Keratinocyte (primary cell): ENCODE measurements at regions not wholly inside any gene's neighbourhood (a gene's known extent, or its start where the extent isn't known, plus 50 kb on each side); places are given as distances from the start of the nearest gene placed in this dataset.

Experiments used
- EZH2 ChIP-seq: IDR thresholded peaks from one replicate; pipeline ENCODE4 v1.6.1; 2012; ENCODE audit warnings: inconsistent platforms, mild to moderate bottlenecking, low read length, moderate library complexity
- TF ChIP-seq, protein P1 (sequence below), 3 experiments: IDR thresholded peaks in 1 of 3; conservative IDR thresholded peaks in 1 of 3; optimal IDR thresholded peaks in 1 of 3; 2 replicates in 2 of 3; 3 replicates in 1 of 3; pipeline versions ENCODE3 to v1.5.1; 2011; ENCODE audit warnings: low read length in 3 of 3, mild to moderate bottlenecking in 3 of 3, moderate library complexity in 2 of 3, control low read depth in 1 of 3, inconsistent platforms in 1 of 3; ENCODE audit not compliant: insufficient read depth in 2 of 3; ENCODE audit errors: extremely low read depth in 1 of 3

DNA sequence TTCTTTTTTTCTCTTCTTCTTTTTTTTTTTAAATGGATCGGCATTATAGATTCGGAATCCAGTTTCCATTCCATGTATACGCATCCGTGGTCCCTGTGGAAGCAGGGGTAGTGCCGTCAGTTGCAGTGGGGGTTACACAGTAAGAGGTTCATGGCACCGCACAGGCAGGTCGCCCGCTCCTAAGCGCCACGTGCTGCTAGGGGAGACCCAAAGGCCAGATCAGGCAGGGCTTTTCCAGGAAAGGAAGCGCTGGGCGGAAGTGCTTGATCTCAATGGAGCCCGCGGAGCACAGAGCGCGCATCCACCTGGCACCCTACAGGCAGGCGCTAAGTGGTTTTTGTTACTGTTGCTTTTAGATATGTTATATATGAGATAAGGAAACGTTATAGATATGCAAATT lies 174.8 kb upstream of the OR13F1 start:
- TF ChIP-seq, protein P1, sequence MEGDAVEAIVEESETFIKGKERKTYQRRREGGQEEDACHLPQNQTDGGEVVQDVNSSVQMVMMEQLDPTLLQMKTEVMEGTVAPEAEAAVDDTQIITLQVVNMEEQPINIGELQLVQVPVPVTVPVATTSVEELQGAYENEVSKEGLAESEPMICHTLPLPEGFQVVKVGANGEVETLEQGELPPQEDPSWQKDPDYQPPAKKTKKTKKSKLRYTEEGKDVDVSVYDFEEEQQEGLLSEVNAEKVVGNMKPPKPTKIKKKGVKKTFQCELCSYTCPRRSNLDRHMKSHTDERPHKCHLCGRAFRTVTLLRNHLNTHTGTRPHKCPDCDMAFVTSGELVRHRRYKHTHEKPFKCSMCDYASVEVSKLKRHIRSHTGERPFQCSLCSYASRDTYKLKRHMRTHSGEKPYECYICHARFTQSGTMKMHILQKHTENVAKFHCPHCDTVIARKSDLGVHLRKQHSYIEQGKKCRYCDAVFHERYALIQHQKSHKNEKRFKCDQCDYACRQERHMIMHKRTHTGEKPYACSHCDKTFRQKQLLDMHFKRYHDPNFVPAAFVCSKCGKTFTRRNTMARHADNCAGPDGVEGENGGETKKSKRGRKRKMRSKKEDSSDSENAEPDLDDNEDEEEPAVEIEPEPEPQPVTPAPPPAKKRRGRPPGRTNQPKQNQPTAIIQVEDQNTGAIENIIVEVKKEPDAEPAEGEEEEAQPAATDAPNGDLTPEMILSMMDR (optimal IDR thresholded peaks at IDR 0.05 in 1 of 3, IDR thresholded peaks at IDR 0.05 in 1 of 3, conservative IDR thresholded peaks at IDR 0.05 in 1 of 3; ENCODE audit: extremely low read depth in 1 of 3, insufficient read depth in 2 of 3, low read length in 3 of 3) = no peak
- TF ChIP-seq EZH2 = no peak
